ENCODE measurements at regions not wholly inside any gene's neighbourhood (a gene's known extent, or its start where the extent isn't known, plus 50 kb on each side); places are given as distances from the start of the nearest gene placed in this dataset.
"Not testable (repeated sequence)": the region's sequence is repeated elsewhere in the genome, so short reads cannot be mapped to it uniquely, and the experiment has no call there.

DNA sequence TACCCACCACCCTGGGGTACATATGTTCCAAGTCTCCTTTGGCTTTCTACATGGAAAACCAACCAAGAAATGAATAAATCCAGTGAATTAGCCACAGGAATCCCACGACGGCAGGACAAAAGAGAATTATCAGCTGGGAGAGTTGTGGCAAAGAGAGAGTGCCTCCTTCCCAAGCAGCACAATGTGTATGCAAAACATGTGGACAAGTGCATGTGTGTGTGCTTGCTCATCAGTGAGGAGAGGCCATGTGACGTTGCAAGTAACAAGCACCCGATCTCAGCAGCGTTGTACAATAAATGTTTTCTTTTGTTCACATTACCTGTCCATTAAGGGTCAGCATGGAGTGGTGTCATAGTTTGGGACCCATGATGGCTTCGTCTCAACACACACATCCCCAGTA is 50.0 kb upstream of the EMX2 start:
- DNase-seq, result no peak

DNA sequence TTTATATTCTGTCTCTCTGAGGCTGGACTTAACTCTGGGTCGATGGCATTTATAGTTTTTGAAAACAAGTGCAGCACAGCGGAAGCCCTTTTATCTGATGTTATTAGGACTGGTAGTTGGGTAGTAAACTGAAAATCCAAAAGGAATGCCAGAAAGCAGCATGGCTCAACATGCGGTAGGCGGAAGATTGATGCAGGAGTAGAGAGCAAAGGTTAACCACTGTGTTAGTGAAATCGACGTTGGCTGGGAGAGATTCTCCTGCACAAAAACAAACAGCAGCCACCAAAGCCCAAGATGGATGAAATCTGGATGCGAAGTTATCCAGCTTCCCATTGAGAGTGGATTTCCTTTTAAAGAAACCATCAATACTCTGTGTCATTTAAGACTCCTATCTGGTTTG is 54.5 kb upstream of the EMX2 start:
- DNase-seq, result no peak

DNA sequence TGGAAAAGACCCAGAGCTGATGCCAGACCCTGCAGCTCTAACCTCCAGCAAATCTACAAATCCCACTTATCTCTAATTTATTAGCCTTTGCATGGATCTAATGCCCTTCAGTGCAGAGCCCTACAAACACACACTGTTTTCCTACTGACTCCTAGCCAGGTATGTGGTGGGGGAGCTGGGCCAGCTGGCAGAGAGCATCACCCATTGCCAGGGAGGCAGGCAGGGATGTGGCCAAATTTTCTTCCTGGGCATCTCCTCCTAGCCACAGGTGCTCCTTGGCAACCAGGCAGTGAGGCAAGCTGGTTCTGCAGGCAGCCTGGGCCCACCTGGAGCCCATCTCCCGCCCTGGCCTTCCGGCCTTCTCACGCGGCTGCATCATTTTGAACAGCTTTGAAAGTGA is 55.9 kb upstream of the EMX2 start:
- DNase-seq, result no peak

DNA sequence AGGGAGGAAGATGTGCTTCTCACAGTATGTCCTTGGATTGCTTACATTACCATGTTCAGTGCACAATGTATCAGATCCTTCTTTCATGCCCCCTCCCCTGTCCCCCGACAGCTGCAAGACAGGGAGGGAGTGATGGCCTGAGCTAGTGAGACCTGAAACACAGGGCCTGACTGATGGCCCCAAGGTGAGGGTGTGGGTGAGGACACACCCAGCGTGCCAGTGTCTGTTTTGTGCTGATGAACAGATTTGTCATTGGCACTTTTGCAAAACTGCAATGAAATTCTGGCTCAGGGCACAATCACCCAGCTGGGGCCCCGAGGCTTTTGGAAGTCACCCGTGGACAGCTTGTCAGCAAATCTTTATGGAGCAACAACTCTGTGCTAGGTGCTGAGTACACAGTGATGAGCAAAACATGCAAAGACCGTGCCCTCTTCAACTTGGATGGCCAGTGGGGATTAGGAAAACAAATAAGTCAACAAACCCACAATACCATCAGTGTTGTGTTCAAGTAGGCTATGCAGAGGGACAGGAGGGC is 59.4 kb upstream of the EMX2 start:
- no peak for DNase-seq

GRCh38 chr10:117481011-117481410 is 61.5 kb upstream of the EMX2 start:
- DNase-seq, result not testable (repeated sequence)

DNA sequence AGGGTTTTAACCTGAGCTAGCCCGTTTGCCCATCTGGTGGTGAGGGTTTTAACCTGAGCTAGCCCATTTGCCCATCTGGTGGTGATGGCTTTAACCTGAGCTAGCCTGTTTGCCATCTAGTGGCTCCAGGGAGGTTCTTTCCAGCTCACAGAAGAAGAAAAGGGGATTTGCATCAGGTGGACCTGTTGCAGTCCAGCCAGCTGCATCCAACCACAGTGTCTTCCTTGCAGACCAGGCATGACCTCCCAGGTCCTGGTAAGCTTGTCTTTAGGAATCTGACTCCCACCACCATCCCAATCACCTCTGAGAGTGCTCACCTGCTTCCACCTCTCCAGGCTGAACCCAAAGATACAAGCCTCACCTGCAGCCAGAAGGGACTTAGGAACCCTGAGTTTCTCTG is 62.4 kb upstream of the EMX2 start:
- no peak for DNase-seq

- DNase-seq, result no peak
These were observed 64.4 kb upstream of the EMX2 start for GRCh38 chr10:117477961-117478670.

DNA sequence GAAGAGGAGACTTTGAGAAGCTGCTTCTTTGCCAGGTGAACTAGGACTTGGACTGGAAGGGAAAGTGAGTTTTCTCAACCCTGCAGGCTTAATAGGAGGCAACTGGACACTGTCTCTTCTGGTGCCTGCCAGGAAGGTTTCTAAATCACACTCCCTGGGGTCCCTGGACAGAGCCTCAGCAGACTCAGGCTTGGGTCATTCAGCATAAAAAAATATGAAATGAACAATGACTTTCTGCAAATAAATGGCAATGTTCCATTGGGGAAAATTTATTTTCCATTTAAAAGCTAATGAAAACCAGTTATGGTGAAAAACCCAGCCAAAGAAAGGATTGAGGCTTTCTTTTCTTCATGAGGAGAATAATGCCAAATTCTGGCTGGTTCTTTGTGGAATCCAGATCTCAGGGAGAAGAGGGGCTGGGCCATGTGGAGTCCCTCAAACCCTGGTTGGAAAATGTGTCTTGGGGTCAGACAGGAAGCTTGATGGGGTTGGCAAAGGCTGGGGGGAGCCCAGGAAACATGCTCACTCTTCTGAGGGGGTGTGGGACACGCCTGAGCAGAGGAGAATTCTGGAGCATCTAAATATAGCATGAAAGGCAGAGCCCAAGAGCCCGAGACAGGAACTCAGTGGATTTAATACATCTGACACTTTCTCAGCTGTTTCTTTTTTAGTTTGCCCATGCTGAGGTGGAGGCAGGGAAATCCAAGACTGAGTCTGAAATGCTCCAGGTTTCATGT is 65.2 kb upstream of the EMX2 start:
- no peak for DNase-seq

- DNase-seq, result no peak
These were observed 65.8 kb upstream of the EMX2 start for GRCh38 chr10:117476716-117477115.

DNA sequence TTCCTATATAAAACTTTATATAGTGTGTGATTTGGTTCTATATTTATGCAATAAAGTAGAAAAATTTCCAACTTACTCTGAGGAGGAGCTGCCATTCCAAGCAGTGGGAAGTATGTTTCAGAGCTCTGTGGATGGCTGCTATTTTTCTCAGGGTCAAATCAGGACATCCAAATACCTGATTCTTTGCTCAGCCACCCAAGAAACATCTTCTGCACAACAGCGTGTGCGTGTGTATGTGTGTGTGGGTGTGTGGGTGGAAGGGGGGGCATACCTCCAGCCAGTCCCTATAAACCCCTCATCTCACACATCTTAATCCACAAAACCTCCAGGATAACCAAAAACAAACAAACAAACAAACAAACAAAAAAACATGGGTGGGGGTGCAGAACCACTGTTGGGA is 66.3 kb upstream of the EMX2 start:
- DNase-seq, result no peak

DNA sequence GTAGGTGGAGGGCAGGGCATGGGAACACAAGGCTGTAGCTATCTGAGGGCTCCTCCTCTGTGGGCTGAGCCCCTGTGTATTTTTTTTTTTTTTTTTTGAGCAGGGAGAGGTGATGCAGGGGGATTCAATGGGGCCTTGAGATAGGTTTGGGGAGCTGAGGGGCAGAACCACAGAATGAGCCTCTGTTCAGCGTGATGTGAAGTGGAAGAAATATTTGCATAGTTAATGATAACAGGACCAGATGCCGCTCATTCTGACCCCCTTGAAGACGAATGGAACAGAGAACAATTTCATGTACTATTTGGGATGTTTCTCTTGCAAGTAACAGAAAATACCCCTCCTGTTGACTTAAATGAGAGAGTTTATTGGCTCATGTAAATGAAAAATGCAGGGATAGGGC is 69.7 kb upstream of the EMX2 start:
- no peak for DNase-seq

DNA sequence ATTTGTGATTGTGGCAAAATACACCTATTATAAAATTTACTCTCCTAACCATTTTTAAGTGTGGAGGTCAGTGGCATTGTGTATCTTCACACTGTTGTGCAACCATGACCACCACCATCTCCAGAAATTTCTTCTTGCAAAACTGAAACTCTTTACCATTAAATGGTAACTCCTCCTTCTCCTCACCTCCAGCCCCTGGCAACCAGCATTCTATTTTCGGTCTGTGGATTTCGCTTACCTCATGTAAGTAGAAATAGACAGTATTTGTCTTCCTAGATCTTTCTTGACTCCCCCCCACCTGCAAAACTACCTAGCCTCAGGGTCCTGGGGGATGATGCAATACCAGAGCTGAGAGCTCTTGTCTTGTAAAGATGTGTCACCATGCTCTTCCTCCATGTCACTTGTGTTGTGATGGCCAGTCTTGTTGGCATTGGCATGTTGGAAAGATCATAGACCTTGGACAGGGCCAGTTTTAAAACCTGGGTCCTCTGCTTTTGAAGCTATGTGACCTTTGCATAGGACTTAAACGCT is 71.1 kb upstream of the EMX2 start:
- DNase-seq, result no peak

GRCh38 chr10:117470733-117471132 is 71.8 kb upstream of the EMX2 start:
- no peak for DNase-seq

DNA sequence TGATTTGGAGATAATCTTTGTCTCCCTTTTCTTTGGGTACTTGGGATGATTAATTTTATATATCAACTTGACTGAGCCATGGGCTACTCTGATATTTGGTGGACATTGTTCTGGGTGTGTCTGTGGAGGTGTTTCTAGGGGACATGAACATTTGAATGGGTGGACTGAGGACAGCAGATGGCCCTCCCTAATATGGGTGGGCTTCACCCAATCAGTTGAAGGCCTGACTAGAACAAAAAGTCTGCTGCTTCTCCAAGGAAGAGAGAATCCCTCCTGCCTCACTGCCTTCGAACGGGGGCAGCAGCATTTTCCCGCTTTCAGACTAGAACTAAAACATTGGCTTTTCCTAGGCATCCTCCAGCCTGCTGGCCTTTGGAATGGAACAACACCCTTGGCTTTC is 73.9 kb upstream of the EMX2 start:
- no peak for DNase-seq

- no peak for DNase-seq
These were observed 78.4 kb upstream of the EMX2 start for GRCh38 chr10:117464176-117464575.

DNA sequence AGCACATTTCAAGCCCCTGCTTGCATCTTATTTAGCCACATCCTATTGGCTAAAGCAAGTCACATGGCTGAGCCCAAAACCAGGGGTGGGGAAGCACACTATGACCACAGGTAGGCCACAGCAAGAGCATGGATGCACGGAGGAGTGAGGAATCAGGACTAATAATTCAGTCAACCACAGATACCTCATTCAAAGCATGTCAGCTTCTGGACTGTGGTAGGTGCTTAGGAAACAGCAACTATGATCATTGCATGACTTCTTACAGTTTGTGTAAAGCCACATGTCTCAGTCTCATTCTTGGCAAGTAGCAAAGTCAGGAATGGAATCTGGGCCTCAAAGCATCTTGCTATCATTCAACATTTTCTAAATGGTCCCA is 79.0 kb upstream of the EMX2 start:
- DNase-seq, result no peak

GRCh38 chr10:117462816-117463544 is 79.6 kb upstream of the EMX2 start:
- DNase-seq, result no peak

- DNase-seq, result no peak
These were observed 80.1 kb upstream of the EMX2 start for GRCh38 chr10:117462424-117462792.

DNA sequence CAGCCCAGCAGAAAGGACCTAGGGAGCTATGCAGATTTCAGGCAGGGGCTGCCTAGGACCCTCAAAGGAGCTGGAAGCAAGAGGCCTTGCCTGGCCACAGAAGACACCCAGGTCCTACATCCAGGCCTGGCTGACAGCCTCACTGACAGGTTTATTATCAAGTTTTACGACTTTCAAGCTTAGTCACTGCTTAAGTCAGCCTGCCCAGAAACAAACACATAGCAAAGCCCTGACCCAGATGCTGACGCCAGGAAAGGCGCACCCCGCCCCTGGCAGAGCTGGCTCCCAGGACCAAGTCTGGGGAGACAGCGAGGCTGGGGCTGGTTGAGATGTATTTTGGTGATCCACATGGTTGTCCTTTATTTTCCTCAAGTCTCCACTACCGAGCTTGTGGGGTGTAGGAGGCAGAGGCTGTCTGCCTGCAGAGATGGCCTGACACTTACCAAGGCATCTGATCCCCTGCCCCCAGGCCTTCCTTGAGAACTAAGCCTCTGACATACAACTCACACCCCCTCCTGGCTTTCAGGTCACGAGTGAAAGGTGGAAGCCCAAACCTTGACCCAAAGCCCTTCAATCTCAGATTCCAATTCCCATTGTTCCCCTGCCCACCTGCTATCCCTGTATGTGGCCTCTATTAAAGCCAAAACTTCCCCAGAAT is 80.7 kb upstream of the EMX2 start:
- DNase-seq, result no peak

GRCh38 chr10:117460846-117461765 is 81.4 kb upstream of the EMX2 start:
- no peak for DNase-seq

DNA sequence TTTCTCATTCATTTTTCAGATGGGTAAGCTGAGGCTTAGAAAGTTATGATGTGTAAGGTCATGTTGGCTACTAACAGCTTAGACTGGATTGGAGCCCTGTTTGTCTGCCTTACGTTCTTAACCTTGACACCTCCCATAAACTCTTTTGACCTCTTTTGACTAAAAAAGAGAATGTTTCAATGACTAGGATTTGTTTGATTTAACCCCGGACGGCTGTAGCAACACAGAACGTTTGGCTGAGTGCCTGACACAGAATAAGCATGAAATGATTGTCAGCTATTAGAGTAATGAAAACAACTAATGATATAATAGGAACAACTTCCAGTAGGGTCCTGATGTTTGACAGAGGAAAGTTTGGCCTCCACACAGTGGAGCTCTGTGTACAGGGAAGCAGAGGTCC is 83.3 kb upstream of the PDZD8 start:
- no peak for DNase-seq

GRCh38 chr10:117457932-117458331 is 82.7 kb upstream of the PDZD8 start:
- DNase-seq, result no peak
